H1 (cell line): ENCODE measurements at regions not wholly inside any gene's neighbourhood (a gene's known extent, or its start where the extent isn't known, plus 50 kb on each side); places are given as distances from the start of the nearest gene placed in this dataset.

ENCODE experiments used
- ASH2L ChIP-seq: fragments of 200-600, 300-600 bp; sonication (generic); IDR thresholded peaks from one replicate; pipeline ENCODE4 v1.7.1; 2017; ENCODE audit warnings: low read length
- CHD7 ChIP-seq: fragments of 300-600 bp; sonication (generic); IDR thresholded peaks from 2 replicates; pipeline ENCODE4 v1.7.1; 2012; ENCODE audit warnings: low read length, moderate library complexity, mild to moderate bottlenecking, inconsistent platforms; ENCODE audit not compliant: insufficient replicate concordance
- YY1 ChIP-seq: IDR thresholded peaks from 2 replicates; pipeline ENCODE4 v1.6.1; 2011; ENCODE audit warnings: low read depth, mild to moderate bottlenecking, low read length

GRCh38 chr2:4214444-4215205 lies 511.2 kb downstream of the DCDC2C start (continued):
- TF ChIP-seq CHD7: no peak
- TF ChIP-seq ASH2L: no peak
- no peak for TF ChIP-seq YY1
